HFFc6 (cell line): ENCODE measurements at regions not wholly inside any gene's neighbourhood (a gene's known extent, or its start where the extent isn't known, plus 50 kb on each side); places are given as distances from the start of the nearest gene placed in this dataset.

Source experiments
- DNase-seq: peaks from one replicate; pipeline ENCODE4 v3.0.0-alpha.2; 2018
- H3K27ac Mint-ChIP-seq: 2 replicates; pipeline ENCODE4 v1.8.0; 2020; ENCODE audit warnings: mild to moderate bottlenecking, mixed read lengths
- H3K27me3 Mint-ChIP-seq: 2 replicates; pipeline ENCODE4 v1.8.0; 2021; ENCODE audit warnings: mild to moderate bottlenecking, moderate library complexity, mixed read lengths; ENCODE audit not compliant: insufficient read depth
- H3K36me3 Mint-ChIP-seq: 2 replicates; pipeline ENCODE4 v1.8.0; 2021; ENCODE audit warnings: low read depth, mixed read lengths
- H3K4me1 Mint-ChIP-seq: 2 replicates; pipeline ENCODE4 v1.8.0; 2020; ENCODE audit warnings: low read depth, mixed read lengths
- H3K4me3 Mint-ChIP-seq: 2 replicates; pipeline ENCODE4 v1.8.0; 2020; ENCODE audit warnings: mild to moderate bottlenecking, moderate library complexity, mixed read lengths
- H3K9me3 Mint-ChIP-seq: 2 replicates; pipeline ENCODE4 v1.8.0; 2020; ENCODE audit warnings: mild to moderate bottlenecking, mixed read lengths
- TF ChIP-seq, protein P1 (sequence below): fragments of 200-600 bp; sonication (generic); IDR thresholded peaks from 2 replicates; pipeline ENCODE4 v1.5.0; 2021; ENCODE audit warnings: antibody characterized with exemption, mild to moderate bottlenecking

DNA sequence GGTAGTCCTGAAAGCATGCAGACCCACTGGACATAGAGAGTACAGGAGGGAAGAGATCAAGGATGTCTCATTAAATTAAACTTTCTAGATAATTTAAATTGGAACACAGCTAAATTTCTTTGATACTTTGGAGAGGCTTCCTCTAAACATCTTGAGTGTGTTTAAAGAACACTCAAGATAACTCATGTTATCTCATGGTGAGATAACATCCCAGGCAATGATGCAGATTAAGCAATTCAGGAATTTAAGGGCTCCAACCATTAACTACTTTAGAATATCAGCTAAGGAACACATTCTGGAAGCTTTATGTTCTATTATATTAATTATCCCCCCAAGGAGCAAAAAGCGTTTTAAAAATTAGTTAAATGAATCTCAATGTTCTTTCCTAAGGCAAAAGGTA, 289.2 kb upstream of the RUNX1 start:
- TF ChIP-seq, protein P1, sequence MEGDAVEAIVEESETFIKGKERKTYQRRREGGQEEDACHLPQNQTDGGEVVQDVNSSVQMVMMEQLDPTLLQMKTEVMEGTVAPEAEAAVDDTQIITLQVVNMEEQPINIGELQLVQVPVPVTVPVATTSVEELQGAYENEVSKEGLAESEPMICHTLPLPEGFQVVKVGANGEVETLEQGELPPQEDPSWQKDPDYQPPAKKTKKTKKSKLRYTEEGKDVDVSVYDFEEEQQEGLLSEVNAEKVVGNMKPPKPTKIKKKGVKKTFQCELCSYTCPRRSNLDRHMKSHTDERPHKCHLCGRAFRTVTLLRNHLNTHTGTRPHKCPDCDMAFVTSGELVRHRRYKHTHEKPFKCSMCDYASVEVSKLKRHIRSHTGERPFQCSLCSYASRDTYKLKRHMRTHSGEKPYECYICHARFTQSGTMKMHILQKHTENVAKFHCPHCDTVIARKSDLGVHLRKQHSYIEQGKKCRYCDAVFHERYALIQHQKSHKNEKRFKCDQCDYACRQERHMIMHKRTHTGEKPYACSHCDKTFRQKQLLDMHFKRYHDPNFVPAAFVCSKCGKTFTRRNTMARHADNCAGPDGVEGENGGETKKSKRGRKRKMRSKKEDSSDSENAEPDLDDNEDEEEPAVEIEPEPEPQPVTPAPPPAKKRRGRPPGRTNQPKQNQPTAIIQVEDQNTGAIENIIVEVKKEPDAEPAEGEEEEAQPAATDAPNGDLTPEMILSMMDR = no peak
- H3K27me3 Mint-ChIP-seq = no peaks in the 10 kb centered on the region
- DNase-seq = no peak
- H3K36me3 Mint-ChIP-seq = no peaks in the 10 kb centered on the region
- H3K27ac Mint-ChIP-seq = no peak overlapping the region
- H3K9me3 Mint-ChIP-seq = no peaks in the 10 kb centered on the region
- H3K4me3 Mint-ChIP-seq = no peak overlapping the region
- H3K4me1 Mint-ChIP-seq = peaks cover 17% of the 10 kb centered on the region

DNA sequence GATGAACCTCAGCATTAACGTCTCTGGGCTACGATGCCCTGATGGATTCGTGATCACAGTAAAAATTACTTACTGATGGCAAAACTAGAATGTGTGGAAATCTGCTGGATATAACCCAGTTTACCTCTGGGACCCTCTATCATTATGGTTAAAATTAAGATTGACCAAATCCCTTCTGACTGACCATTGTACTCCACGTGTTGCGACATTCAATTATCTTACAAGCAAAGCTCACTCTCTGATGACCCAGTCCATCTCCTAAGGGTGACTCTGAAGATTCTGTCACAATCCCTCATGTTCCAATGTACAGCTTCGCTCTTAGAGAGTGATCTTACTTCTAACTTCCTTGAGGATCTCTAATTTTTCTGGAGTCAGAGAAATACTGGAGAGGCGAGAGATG, 288.5 kb upstream of the RUNX1 start:
- H3K27me3 Mint-ChIP-seq = no peaks in the 10 kb centered on the region
- H3K27ac Mint-ChIP-seq = no peak overlapping the region

DNA sequence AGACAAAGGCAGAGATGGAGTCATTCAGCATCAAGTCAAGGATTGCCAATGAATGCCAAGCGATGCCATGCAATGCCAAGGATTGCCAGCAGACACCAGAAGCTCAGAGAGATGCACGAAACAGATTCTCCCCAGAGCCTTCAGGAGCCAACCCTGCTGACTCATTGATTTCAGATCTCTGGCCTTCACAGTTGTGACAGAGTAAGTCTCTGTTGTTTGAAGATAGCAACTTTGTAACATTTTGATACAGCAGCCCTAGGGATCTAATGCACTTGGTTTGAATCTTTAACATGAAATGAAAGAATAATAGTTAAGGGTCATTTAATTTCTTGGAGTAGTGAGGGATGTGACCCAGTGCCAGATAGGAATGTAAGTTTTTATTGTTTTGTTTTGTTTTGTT, 287.4 kb upstream of the RUNX1 start:
- no peak for DNase-seq
- H3K9me3 Mint-ChIP-seq = no peaks in the 10 kb centered on the region
- no peak overlapping the region for H3K27ac Mint-ChIP-seq
- H3K4me1 Mint-ChIP-seq = peaks cover 17% of the 10 kb centered on the region
- no peaks in the 10 kb centered on the region for H3K36me3 Mint-ChIP-seq
- no peaks in the 10 kb centered on the region for H3K27me3 Mint-ChIP-seq
- no peak overlapping the region for H3K4me3 Mint-ChIP-seq
- TF ChIP-seq, protein P1 = no peak

More for the DNA sequence above, 288.5 kb upstream of the RUNX1 start:
- DNase-seq = no peak
- H3K4me1 Mint-ChIP-seq = peaks cover 17% of the 10 kb centered on the region
- TF ChIP-seq, protein P1 = no peak
- no peaks in the 10 kb centered on the region for H3K9me3 Mint-ChIP-seq
- no peaks in the 10 kb centered on the region for H3K36me3 Mint-ChIP-seq
- H3K4me3 Mint-ChIP-seq = no peak overlapping the region

DNA sequence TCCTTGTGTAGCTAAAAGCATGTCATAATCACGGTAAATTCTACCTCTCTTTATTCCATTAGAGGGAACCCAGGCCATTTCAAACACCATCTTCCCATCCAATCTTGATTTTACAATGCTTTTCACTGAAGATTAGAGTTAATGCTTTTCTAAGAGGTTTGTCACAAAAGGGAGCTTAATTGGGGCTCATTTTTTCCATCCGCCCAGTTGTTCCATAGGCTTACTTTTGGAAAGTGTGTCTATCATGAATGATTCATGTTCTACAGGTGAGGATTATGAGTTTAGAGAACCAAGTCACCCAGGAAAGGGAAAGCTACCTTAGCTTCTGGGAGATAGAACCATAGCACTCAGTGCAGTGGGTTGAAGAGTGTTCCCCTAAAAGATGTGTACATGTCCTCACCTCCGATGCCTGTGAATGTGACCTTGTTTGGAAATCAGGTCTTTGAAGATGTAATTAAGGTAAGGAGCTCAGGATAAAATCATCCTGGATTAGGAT, 286.9 kb upstream of the RUNX1 start:
- Mint-ChIP-seq H3K4me3 (no peak overlapping the region), H3K4me1 (peaks cover 17% of the 10 kb centered on the region), H3K27ac (no peak overlapping the region), H3K36me3 (no peaks in the 10 kb centered on the region), H3K27me3 (no peaks in the 10 kb centered on the region), H3K9me3 (no peaks in the 10 kb centered on the region)
- TF ChIP-seq, protein P1 = no peak
- no peak for DNase-seq

DNA sequence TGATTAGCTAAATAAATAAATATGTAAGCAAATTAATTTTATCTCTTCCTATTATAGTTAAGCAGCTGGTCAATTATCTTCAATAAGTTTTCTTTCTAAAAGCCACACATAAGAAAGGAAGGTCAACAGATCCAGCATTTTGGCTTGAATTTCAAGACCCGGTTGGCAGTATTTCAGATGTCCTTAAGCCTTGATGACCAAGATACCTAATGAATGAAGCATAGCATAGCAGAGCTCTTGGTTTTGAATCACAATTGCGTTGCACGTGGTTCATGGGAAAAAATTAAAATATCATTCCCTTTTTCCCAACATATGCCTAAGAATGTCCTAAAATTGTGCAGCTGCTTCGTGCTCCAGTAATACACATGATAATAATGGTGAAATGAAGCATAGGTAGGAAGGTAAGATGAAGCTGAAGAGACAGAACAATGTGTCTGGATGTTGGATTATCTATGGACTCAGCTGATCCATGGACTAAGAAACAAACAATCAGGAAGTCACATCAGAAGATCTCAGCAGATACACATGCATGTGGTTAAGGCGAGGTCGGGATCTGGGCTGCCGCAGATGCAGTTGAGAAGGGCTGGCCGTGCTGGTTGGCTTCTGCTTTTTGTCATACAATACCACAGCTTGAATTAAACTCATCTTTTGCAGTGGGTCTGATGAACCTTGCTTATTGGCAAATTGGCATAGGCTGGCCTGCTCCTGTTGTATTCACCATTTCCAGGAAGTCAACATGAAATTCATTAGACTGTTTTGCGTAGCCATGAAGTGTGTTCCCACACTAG, 284.9 kb upstream of the RUNX1 start:
- Mint-ChIP-seq H3K27me3 (no peaks in the 10 kb centered on the region), H3K4me3 (no peak overlapping the region), H3K9me3 (no peaks in the 10 kb centered on the region), H3K4me1 (peaks cover 17% of the 10 kb centered on the region), H3K27ac (no peak overlapping the region), H3K36me3 (no peaks in the 10 kb centered on the region)
- TF ChIP-seq, protein P1 = no peak
- peak; percentile 9 for DNase-seq
